ENCODE measurements at regions not wholly inside any gene's neighbourhood (a gene's known extent, or its start where the extent isn't known, plus 50 kb on each side); places are given as distances from the start of the nearest gene placed in this dataset.
A peak's percentile ranks its signal among the peaks of the same experiment; 100 is the strongest.

DNA sequence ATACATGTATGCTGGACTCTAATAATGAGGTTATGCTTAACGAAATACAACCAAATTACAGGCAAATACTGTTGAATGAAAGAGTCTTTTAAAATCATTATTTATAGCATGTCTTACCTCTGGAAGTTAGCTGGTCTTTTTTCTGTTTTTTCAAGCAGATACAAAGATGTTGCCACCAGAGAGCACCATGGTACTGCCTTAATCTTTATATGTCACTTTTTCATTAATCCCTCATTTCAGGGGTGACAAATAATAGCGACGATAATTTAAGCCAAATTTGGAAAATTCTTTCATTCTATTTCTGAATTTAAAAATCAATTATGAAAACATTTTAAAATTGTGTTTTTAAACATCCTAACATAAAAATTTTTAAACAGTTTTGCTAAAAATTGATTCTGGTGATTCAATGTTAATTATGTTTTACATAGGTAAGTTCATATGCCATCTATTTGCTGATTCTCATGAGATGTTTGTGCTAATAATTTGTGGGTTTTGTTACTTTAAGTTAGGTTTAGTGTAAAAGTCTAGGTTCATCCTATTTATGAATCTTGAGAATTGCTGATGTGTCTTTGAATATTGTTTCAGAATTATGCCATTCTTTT lies 379.3 kb upstream of the SGCG start:
- no peak for ATAC-seq
- intact Hi-C loops (cut with micrococcal nuclease) (loop anchor here (1.0 to 10.0 kb wide), 4 partner anchors 63 to 376 kb away; no protein-coding TSS in a partner anchor), in situ Hi-C loops (cut with MboI) (loop anchor here (10.0 kb wide), 2 partner anchors 223 to 283 kb away; no protein-coding TSS in a partner anchor)
- H3K79me2 ChIP-seq (ENCODE audit: control insufficient read depth, insufficient read depth, low read length), result no peaks in the 10 kb centered on the region
- no peaks in the 10 kb centered on the region; a peak in 1 of 5 replicates for H3K4me1 ChIP-seq (replicated peaks in 1 of 2; ENCODE audit: control insufficient read depth in 2 of 2, insufficient read depth in 2 of 2, low read length in 2 of 2)
- CTCF ChIA-PET (ENCODE audit: low intra/inter-chr PET ratio), result interaction anchor here (0.7 to 1.4 kb wide), 3 partner anchors 218 to 374 kb away, joined by 3 to 7 read pairs (median 4); no protein-coding TSS in a partner anchor
- no peaks in the 10 kb centered on the region for H3K36me3 ChIP-seq (ENCODE audit: control insufficient read depth, insufficient read depth, low read length)
- POLR2A ChIA-PET, result interaction anchor here (0.6 kb wide), 1 partner anchor 373 kb away, joined by 3 read pairs; no protein-coding TSS in a partner anchor
- H3K9me1 ChIP-seq (ENCODE audit: control insufficient read depth, insufficient read depth, low read length), result no peaks in the 10 kb centered on the region
- no peaks in the 10 kb centered on the region for H3K27me3 ChIP-seq (ENCODE audit: control insufficient read depth in 2 of 2, insufficient read depth in 2 of 2, low read length in 2 of 2)
- H3K4me2 ChIP-seq (ENCODE audit: insufficient read depth, low read length), result no peak overlapping the region
- BruUV-seq (replicated peaks), result no TSS peak
- peak overlapping the region; percentile 49; the same call in 1 of the 2 replicates for H2AFZ ChIP-seq (ENCODE audit: low read depth, low read length)
- no peak overlapping the region for H3K4me3 ChIP-seq
- WGBS (ENCODE audit: insufficient coverage, low coverage, missing lambda C conversion rate), result 0% methylated on average over 3 of the region's 3 CpGs
- H4K20me1 ChIP-seq (replicated peaks; ENCODE audit: control insufficient read depth, insufficient read depth, low read length), result no peaks in the 10 kb centered on the region
- peak in 1 of 4 experiments; percentile 30 for DNase-seq (ENCODE audit: extremely low read depth in 1 of 4, low spot score in 3 of 4)
- H3K9ac ChIP-seq (ENCODE audit: insufficient read depth in 1 of 2, low read depth in 2 of 2, low read length in 2 of 2), result no peak overlapping the region
- H3K27ac ChIP-seq (ENCODE audit: extremely low read depth, low read depth, low read length), result no peak overlapping the region
- H3K9me3 ChIP-seq (replicated peaks; ENCODE audit: control insufficient read depth, insufficient read depth, low read depth, low read length), result no peaks in the 10 kb centered on the region
- FAIRE-seq, result peak; percentile 55
- TF ChIP-seq CTCF (IDR thresholded peaks at IDR 0.05 in 2 of 3, conservative IDR thresholded peaks at IDR 0.05 in 1 of 3; ENCODE audit: insufficient read depth in 2 of 3, low read depth in 1 of 3, low read length in 3 of 3) (peak; percentile 19 to 63 (median 32); a peak in 3 of 6 replicates), SPI1 (IDR thresholded peaks at IDR 0.05; ENCODE audit: borderline replicate concordance, low read depth, low read length) (no peak), RAD21 (CRISPR knock-in tag; conservative IDR thresholded peaks at IDR 0.05 in 1 of 2, IDR thresholded peaks at IDR 0.05 in 1 of 2) (peak; percentile 70 to 80), STAT5A (IDR thresholded peaks at IDR 0.05; ENCODE audit: borderline replicate concordance, low read length) (no peak), TCF7L2 (IDR thresholded peaks at IDR 0.05; ENCODE audit: low read depth, low read length) (no peak), MEIS2 (IDR thresholded peaks at IDR 0.05; ENCODE audit: partially characterized antibody) (peak; percentile 5)
- TF ChIP-seq, protein P1, sequence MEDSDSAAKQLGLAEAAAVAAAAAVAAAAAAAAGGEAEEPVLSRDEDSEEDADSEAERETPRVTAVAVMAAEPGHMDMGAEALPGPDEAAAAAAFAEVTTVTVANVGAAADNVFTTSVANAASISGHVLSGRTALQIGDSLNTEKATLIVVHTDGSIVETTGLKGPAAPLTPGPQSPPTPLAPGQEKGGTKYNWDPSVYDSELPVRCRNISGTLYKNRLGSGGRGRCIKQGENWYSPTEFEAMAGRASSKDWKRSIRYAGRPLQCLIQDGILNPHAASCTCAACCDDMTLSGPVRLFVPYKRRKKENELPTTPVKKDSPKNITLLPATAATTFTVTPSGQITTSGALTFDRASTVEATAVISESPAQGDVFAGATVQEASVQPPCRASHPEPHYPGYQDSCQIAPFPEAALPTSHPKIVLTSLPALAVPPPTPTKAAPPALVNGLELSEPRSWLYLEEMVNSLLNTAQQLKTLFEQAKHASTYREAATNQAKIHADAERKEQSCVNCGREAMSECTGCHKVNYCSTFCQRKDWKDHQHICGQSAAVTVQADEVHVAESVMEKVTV (CRISPR knock-in tag; IDR thresholded peaks at IDR 0.05), result peak; percentile 45; the same call in 1 of the 2 replicates
- TF ChIP-seq, protein P2, sequence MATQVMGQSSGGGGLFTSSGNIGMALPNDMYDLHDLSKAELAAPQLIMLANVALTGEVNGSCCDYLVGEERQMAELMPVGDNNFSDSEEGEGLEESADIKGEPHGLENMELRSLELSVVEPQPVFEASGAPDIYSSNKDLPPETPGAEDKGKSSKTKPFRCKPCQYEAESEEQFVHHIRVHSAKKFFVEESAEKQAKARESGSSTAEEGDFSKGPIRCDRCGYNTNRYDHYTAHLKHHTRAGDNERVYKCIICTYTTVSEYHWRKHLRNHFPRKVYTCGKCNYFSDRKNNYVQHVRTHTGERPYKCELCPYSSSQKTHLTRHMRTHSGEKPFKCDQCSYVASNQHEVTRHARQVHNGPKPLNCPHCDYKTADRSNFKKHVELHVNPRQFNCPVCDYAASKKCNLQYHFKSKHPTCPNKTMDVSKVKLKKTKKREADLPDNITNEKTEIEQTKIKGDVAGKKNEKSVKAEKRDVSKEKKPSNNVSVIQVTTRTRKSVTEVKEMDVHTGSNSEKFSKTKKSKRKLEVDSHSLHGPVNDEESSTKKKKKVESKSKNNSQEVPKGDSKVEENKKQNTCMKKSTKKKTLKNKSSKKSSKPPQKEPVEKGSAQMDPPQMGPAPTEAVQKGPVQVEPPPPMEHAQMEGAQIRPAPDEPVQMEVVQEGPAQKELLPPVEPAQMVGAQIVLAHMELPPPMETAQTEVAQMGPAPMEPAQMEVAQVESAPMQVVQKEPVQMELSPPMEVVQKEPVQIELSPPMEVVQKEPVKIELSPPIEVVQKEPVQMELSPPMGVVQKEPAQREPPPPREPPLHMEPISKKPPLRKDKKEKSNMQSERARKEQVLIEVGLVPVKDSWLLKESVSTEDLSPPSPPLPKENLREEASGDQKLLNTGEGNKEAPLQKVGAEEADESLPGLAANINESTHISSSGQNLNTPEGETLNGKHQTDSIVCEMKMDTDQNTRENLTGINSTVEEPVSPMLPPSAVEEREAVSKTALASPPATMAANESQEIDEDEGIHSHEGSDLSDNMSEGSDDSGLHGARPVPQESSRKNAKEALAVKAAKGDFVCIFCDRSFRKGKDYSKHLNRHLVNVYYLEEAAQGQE (IDR thresholded peaks at IDR 0.05; ENCODE audit: borderline replicate concordance), result peak; percentile 65; the same call in 1 of the 2 replicates
- TF ChIP-seq, protein P2 (CRISPR knock-in tag; IDR thresholded peaks at IDR 0.05; ENCODE audit: low read depth), result no peak
